ENCODE measurements at regions not wholly inside any gene's neighbourhood (a gene's known extent, or its start where the extent isn't known, plus 50 kb on each side); places are given as distances from the start of the nearest gene placed in this dataset.

GRCh38 chr4:184294606-184295133, 77.0 kb upstream of the ENPP6 start:
- Histone ChIP-seq H3K4me3 (no peak overlapping the region), H3K4me2 (no peak overlapping the region), H3K4me1 (no peaks in the 10 kb centered on the region), H3K9me3 (no peaks in the 10 kb centered on the region), H3K27ac (no peak overlapping the region)
- FAIRE-seq (no peak), ATAC-seq (no peak), DNase-seq (ENCODE audit: low read depth in 1 of 2, low spot score in 1 of 2) (no peak)
- ChIA-PET POLR2A (no interaction called here), CTCF (no interaction called here)
- no peak for TF ChIP-seq HDAC2 (IDR thresholded peaks at IDR 0.05)
- TF ChIP-seq, protein P1, sequence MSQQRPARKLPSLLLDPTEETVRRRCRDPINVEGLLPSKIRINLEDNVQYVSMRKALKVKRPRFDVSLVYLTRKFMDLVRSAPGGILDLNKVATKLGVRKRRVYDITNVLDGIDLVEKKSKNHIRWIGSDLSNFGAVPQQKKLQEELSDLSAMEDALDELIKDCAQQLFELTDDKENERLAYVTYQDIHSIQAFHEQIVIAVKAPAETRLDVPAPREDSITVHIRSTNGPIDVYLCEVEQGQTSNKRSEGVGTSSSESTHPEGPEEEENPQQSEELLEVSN (IDR thresholded peaks at IDR 0.05; ENCODE audit: borderline replicate concordance, low read depth): no peak
- TF ChIP-seq ZNF302 (CRISPR knock-in tag; IDR thresholded peaks at IDR 0.05): no peak
- TF ChIP-seq RAD21 (conservative IDR thresholded peaks at IDR 0.05 in 1 of 2, IDR thresholded peaks at IDR 0.05 in 1 of 2): no peak
- TF ChIP-seq, protein P2, sequence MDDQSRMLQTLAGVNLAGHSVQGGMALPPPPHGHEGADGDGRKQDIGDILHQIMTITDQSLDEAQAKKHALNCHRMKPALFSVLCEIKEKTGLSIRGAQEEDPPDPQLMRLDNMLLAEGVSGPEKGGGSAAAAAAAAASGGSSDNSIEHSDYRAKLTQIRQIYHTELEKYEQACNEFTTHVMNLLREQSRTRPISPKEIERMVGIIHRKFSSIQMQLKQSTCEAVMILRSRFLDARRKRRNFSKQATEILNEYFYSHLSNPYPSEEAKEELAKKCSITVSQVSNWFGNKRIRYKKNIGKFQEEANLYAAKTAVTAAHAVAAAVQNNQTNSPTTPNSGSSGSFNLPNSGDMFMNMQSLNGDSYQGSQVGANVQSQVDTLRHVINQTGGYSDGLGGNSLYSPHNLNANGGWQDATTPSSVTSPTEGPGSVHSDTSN (IDR thresholded peaks at IDR 0.05): no peak
- TF ChIP-seq EHF (CRISPR knock-in tag; IDR thresholded peaks at IDR 0.05): no peak
- no peak for TF ChIP-seq CHD4 (IDR thresholded peaks at IDR 0.05; ENCODE audit: borderline replicate concordance)
- no peak for TF ChIP-seq NFE2L2 (conservative IDR thresholded peaks at IDR 0.05; ENCODE audit: low read length)
- 39% methylated on average over 7 of the region's 7 CpGs for WGBS (ENCODE audit: missing lambda C conversion rate)

DNA sequence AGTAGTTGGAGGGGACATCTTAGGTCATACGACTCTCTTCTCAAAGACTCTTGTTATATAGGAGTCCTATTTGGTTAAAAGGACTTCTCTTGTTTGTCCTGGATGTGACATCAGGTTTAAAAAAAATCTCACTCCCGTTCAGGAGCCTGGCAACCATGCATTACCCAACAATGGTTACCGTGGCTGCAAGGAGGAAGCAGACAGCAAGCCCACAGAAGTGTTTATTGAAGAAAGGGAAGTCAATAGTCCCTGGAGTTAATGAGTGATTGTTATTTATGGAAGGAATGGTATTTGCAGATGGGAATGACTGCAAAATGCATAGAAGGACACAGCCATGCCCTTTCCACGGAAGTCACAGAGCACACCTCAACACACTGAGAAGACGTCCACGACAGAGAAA, 75.9 kb upstream of the ENPP6 start:
- ChIA-PET CTCF (no interaction called here), POLR2A (interaction anchor here (0.5 kb wide), 1 partner anchor 356 kb away, joined by 3 read pairs; the partner anchor contains the start of genes CASP3 and PRIMPOL)
- H3K27ac ChIP-seq: no peak overlapping the region
- no peak for FAIRE-seq
- no peaks in the 10 kb centered on the region for H3K9me3 ChIP-seq
- no peak overlapping the region for H3K4me2 ChIP-seq
- WGBS (ENCODE audit: missing lambda C conversion rate): 50% methylated on average over 6 of the region's 6 CpGs
- DNase-seq (ENCODE audit: low read depth in 1 of 2, low spot score in 1 of 2): no peak
- ATAC-seq: no peak
- no peak for TF ChIP-seq RARB (CRISPR knock-in tag; IDR thresholded peaks at IDR 0.05)
- TF ChIP-seq NR3C1 (IDR thresholded peaks at IDR 0.05): no peak
- TF ChIP-seq TFCP2L1 (CRISPR knock-in tag; IDR thresholded peaks at IDR 0.05): no peak
- TF ChIP-seq SREBF2 (IDR thresholded peaks at IDR 0.05): no peak
- no peak for TF ChIP-seq JUNB (IDR thresholded peaks at IDR 0.05)
- TF ChIP-seq POLR2AphosphoS2 (conservative IDR thresholded peaks at IDR 0.05; ENCODE audit: low read length): no peak
- TF ChIP-seq JUN (IDR thresholded peaks at IDR 0.05): no peak
- no peak for TF ChIP-seq USF2 (IDR thresholded peaks at IDR 0.05)
- TF ChIP-seq ZFP36 (IDR thresholded peaks at IDR 0.05; ENCODE audit: borderline replicate concordance, partially characterized antibody): no peak
- TF ChIP-seq EP300 (IDR thresholded peaks at IDR 0.05): no peak
- TF ChIP-seq KDM1A (IDR thresholded peaks at IDR 0.05; ENCODE audit: low read depth): no peak
- TF ChIP-seq, protein P2 (IDR thresholded peaks at IDR 0.05): no peak
- no peak for TF ChIP-seq HOXB5 (CRISPR knock-in tag; IDR thresholded peaks at IDR 0.05)
- TF ChIP-seq CHD4 (IDR thresholded peaks at IDR 0.05; ENCODE audit: borderline replicate concordance): no peak
- TF ChIP-seq HEYL (CRISPR knock-in tag; IDR thresholded peaks at IDR 0.05): no peak
- TF ChIP-seq, protein P3, sequence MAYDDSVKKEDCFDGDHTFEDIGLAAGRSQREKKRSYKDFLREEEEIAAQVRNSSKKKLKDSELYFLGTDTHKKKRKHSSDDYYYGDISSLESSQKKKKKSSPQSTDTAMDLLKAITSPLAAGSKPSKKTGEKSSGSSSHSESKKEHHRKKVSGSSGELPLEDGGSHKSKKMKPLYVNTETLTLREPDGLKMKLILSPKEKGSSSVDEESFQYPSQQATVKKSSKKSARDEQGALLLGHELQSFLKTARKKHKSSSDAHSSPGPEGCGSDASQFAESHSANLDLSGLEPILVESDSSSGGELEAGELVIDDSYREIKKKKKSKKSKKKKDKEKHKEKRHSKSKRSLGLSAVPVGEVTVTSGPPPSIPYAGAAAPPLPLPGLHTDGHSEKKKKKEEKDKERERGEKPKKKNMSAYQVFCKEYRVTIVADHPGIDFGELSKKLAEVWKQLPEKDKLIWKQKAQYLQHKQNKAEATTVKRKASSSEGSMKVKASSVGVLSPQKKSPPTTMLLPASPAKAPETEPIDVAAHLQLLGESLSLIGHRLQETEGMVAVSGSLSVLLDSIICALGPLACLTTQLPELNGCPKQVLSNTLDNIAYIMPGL (CRISPR knock-in tag; IDR thresholded peaks at IDR 0.05; ENCODE audit: borderline replicate concordance): no peak
- TF ChIP-seq CBX8 (IDR thresholded peaks at IDR 0.05): no peak
- TF ChIP-seq BHLHE40 (IDR thresholded peaks at IDR 0.05; ENCODE audit: low read depth, low read length): no peak
- no peak for TF ChIP-seq NPAS2 (CRISPR knock-in tag; IDR thresholded peaks at IDR 0.05; ENCODE audit: borderline replicate concordance)
- no peak for TF ChIP-seq KDM5A (IDR thresholded peaks at IDR 0.05)
- H3K4me3 ChIP-seq: no peak overlapping the region
- no peaks in the 10 kb centered on the region for H3K4me1 ChIP-seq

Measured in A549 (cell line).